ENCODE measurements at regions not wholly inside any gene's neighbourhood (a gene's known extent, or its start where the extent isn't known, plus 50 kb on each side); places are given as distances from the start of the nearest gene placed in this dataset.
"Not testable (repeated sequence)": the region's sequence is repeated elsewhere in the genome, so short reads cannot be mapped to it uniquely, and the experiment has no call there.

DNA sequence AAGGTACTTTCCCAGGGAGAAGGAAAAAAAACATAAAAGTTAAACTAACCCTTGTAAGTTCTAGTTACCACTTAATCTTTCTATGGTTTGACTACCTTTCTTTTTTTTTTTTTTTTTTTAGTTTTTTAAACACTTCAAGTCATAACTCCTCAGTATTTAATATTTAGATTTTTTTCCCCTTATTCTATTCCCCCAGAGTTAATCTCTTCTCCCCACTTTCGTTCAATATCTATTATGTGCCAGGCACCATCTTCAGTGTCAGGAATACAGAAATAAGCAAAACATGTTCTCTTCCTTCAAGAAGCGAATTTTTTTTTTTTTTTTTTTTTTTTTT lies 62.0 kb upstream of the LOC128125822 start:
- intact Hi-C loops (cut with DNase I, micrococcal nuclease), result no loop called here
- ATAC-seq (peak; percentile 9), DNase-seq (no peak)
- no peaks in the 10 kb centered on the region for H3K9me3 ChIP-seq
- H3K4me3 ChIP-seq, result no peak overlapping the region
- TF ChIP-seq, protein P1, sequence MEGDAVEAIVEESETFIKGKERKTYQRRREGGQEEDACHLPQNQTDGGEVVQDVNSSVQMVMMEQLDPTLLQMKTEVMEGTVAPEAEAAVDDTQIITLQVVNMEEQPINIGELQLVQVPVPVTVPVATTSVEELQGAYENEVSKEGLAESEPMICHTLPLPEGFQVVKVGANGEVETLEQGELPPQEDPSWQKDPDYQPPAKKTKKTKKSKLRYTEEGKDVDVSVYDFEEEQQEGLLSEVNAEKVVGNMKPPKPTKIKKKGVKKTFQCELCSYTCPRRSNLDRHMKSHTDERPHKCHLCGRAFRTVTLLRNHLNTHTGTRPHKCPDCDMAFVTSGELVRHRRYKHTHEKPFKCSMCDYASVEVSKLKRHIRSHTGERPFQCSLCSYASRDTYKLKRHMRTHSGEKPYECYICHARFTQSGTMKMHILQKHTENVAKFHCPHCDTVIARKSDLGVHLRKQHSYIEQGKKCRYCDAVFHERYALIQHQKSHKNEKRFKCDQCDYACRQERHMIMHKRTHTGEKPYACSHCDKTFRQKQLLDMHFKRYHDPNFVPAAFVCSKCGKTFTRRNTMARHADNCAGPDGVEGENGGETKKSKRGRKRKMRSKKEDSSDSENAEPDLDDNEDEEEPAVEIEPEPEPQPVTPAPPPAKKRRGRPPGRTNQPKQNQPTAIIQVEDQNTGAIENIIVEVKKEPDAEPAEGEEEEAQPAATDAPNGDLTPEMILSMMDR (IDR thresholded peaks at IDR 0.05), result no peak
- H3K36me3 ChIP-seq (ENCODE audit: low read depth), result no peaks in the 10 kb centered on the region
- no peaks in the 10 kb centered on the region for H3K4me1 ChIP-seq (ENCODE audit: low read depth)

DNA sequence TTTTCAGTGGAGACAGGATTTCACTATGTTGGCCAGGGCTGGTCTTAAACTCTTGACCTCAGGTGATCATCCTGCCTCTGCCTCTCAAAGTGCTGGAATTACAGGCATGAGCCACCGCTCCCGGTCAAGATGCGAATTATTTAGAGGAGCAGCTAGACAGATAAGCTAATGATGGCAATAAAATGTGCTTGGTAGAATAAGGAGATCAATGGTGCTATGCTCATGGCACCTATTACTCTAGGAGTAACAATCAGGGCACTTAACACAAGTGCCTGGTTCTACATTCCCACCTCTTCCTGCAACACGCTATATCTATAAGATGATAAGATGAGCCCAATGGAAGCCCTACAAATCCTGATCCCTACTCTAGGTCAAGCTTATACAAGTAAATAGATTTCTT lies 61.4 kb upstream of the LOC128125822 start:
- intact Hi-C loops (cut with DNase I, micrococcal nuclease), result no loop called here
- Histone ChIP-seq H3K4me3 (no peak overlapping the region), H3K4me1 (ENCODE audit: low read depth) (no peaks in the 10 kb centered on the region), H3K9me3 (no peaks in the 10 kb centered on the region), H3K36me3 (ENCODE audit: low read depth) (no peaks in the 10 kb centered on the region)
- DNase-seq, result no peak
- ATAC-seq, result peak; percentile 3
- TF ChIP-seq, protein P1 (IDR thresholded peaks at IDR 0.05), result no peak

DNA sequence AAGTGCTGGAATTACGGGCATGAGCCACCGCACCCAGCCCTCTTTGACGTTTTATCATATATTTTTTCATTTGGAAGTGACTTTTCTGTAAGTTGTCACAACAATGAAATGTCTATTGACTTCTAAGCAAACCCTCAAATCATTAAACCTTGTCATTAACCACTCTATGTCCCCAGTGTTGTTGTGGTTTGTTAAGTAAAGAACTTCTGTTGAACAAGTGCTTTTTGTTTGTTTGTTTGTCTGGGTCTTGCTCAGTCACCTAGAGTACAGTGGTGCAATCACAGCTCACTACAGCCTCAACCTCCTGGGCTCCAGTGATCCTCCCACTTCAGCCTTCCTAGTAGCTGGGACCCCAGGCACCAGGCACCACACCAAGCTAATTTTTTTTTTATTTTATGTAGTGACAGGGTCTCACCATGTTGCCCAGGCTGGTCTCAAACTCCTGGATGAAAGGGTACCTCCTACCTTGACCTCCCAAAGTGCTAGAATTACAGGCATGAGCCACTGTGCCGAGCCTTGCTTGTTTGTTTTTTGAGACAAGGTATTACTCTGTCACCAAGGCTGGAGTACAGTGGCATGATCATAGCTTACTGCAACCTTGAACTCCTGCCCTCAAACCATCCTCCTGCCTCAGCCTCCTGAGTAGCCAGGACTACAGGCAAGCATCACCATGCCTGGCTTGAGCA lies 57.6 kb upstream of the LOC128125822 start:
- DNase-seq (no peak), ATAC-seq (no peak)
- TF ChIP-seq, protein P1 (IDR thresholded peaks at IDR 0.05), result no peak
- H3K36me3 ChIP-seq (ENCODE audit: low read depth), result no peaks in the 10 kb centered on the region
- intact Hi-C loops (cut with DNase I, micrococcal nuclease), result no loop called here
- no peaks in the 10 kb centered on the region for H3K4me1 ChIP-seq (ENCODE audit: low read depth)
- H3K9me3 ChIP-seq, result no peaks in the 10 kb centered on the region
- H3K4me3 ChIP-seq, result no peak overlapping the region

DNA sequence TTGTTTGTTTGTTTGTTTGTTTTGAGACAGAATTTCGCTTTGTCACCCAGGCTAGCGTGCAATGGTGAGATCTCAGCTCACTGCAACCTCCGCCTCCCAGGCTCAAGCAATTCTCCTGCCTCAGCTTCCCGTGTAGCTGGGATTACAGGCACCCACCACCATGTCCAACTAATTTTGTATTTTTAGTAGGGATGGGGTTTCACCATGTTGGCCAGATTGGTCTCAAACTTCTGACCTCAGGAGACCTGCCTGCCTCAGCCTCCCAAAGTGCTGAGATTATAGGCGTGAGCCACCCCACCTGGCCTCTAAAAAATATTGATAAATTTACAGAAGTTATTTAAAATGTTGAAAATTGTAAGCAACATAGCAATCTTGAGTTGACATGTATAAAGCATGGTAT lies 57.1 kb upstream of the LOC128125822 start:
- H3K9me3 ChIP-seq; H3K4me3 ChIP-seq; H3K4me1 ChIP-seq (ENCODE audit: low read depth); H3K36me3 ChIP-seq (ENCODE audit: low read depth); ATAC-seq; DNase-seq; intact Hi-C loops (cut with DNase I, micrococcal nuclease): not testable (repeated sequence)

DNA sequence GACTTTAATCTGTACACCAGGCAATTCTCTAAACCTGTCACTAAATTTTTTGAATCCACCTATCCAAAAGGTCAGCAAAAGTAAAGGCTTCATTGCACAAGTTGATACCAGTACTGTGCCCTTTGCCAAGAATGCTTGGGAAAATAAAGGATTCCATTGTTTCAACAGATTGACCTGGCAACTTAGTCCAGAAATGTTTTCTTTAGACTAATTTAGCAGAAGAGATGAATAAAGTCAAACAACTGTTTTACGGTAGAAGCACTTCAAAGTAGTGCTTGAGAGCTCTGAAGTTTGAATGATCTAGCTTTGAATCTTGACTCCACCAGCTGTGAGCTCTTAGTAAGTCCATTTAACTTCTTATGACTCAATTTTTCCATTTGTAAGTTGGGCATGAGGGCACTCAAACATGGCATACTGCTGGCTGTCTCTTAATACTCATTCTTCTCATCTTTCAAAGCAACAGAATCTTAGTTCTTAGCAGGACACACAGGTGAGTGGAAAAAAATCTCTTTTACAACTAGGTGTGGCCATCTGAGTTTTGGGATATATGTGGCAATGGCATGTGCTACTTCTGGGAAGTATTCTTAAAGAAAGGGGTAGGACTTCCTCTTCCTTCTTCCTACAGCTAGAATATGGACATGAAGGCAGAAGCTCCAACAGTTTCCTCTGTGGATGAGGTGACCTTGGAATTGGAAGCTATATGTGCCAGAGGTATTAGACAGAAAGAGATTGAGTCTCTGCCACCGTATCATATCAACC lies 55.9 kb upstream of the LOC128125822 start:
- Histone ChIP-seq H3K4me1 (ENCODE audit: low read depth) (no peaks in the 10 kb centered on the region), H3K4me3 (no peak overlapping the region), H3K36me3 (ENCODE audit: low read depth) (no peaks in the 10 kb centered on the region), H3K9me3 (no peaks in the 10 kb centered on the region)
- intact Hi-C loops (cut with DNase I, micrococcal nuclease), result no loop called here
- ATAC-seq, result peak; percentile 60
- TF ChIP-seq, protein P1 (IDR thresholded peaks at IDR 0.05), result no peak
- DNase-seq, result no peak

DNA sequence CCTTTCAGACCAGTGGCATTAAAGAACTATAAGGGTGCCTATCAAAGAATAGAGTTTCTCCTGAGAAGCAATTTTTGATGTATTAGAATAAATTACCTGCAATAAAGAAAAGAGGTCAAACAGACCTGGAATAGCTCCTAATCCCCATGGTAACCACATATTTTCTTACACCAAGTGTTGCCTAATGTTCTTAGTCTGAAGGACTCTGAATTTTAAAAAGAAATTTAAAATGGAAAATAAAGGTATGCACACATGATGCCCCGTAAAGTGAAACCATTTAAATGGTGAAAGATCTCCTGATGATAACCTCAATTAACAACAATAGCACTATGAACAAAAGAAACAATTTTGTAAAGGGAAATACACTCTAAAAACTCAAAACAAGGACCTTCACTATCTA lies 55.1 kb upstream of the LOC128125822 start:
- DNase-seq (no peak), ATAC-seq (no peak)
- Histone ChIP-seq H3K9me3 (no peaks in the 10 kb centered on the region), H3K4me1 (ENCODE audit: low read depth) (no peaks in the 10 kb centered on the region), H3K36me3 (ENCODE audit: low read depth) (no peaks in the 10 kb centered on the region), H3K4me3 (no peak overlapping the region)
- intact Hi-C loops (cut with DNase I, micrococcal nuclease), result no loop called here
- TF ChIP-seq, protein P1 (IDR thresholded peaks at IDR 0.05), result no peak
